ENCODE measurements at regions not wholly inside any gene's neighbourhood (a gene's known extent, or its start where the extent isn't known, plus 50 kb on each side); places are given as distances from the start of the nearest gene placed in this dataset.
"Not testable (repeated sequence)": the region's sequence is repeated elsewhere in the genome, so short reads cannot be mapped to it uniquely, and the experiment has no call there.

DNA sequence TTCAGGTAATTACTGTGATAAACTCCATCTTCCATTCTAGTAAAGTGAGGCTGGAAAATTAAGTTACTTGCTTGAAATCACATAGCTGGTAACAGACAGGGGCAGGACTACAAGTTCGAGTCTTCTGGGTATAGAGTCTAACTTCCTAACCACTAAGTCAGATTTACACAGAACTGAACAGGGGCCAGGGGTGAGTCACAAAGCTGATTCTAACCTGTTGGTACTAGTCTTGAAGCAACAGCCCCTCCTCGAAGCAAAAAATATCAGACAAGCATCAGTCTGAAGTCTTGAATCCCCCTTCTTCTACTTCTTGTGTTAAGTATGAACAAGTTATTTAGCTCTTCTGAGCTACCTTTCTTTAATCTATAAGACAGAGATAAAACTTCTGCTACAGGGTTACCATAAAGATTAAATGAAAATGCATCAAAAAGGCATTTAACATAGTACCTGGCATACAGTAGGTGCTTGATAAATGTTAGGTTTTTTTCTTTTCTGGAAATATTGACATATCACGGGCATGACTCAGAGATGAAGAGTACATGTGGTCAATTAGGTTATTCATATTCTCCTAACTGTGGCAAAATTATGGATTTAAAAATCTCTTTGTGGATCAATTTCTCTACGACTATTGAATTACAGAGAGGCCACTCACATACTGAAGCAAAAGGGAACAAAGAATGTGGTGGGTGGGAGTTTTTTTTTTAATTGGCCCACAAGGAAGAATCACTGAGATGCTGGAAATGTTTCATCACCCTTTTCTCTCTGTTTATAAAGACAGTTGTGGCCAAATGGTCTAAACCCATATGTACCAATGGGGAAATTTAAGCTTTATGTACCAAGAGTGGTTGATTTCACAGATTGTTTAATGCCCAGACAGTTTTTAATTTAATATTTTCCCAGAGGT is 266.9 kb upstream of the DYNLRB2 start:
- intact Hi-C loops (cut with DNase I) = no loop called here
- no peak for DNase-seq (ENCODE audit: low spot score)

DNA sequence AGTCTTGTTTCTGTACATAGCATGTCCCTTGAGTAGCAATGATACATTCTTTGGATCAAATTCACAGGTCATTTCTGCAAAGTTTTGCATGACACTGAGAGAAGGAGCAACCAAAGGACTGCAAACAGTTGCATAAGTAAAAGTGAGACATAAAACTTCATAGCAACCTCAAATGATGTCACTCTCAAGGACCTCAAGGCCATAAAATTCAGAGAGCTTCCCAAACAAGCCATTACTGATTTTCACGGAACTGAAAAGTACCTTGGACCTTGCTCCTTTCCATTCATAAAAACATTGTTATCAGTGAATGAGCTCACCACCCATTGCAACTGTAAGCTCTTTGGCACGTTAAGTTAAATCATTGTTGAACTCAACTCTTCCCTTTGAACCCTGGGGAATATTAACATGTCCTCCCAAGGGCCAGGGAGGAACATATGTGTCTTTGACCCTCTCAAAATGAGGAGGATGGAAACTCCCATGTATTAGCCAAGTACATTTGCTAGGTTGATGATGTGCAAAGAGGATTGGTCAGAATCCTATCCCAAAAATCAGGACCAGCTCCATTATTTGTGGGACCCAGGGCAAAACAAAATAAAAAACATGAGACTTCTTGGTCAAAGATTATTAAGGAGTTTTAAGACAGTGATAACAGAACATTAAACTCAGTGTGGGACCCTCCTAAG is 275.0 kb upstream of the DYNLRB2 start:
- intact Hi-C loops (cut with DNase I) = no loop called here
- no peak for DNase-seq (ENCODE audit: low spot score)

DNA sequence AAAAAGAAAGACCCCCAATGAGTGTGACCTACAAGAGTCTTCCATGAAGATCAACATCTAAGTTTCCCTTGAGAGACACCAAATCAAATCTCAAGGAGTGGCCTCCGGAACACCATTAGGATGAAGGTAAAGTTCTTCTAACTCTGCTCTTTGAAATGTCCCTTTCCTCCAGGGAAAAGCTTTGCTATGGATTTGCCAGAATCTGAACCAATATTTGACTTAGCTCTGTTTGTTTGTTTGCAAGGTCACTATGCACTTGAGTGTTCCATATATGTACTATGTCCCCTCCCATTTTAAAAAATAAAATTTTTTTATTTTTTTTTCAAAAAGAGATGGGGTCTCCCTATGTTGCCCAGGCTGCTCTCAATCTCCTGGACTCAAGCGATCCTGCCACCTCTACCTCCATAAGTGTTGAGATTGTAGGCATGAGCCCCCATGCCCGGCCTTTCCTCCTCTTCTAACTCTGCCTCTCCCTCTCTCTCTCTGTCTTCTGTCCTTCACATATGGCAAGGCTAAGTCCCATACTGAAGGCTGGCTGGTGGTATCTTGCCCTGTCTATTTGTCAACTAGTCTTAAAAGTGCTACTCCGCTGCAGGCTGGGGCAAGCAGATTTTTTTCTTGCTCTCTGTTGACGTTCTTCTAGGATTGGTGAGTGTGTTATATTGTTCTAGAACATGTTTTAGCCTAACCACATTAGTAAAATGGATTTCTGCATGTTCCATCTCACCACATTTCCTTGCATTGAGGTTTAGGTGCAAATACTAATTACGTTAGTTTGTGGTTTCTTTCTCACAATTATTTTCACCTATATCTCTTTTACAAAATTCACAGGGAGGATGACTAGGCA is 276.7 kb upstream of the DYNLRB2 start:
- DNase-seq (ENCODE audit: low spot score) = no peak
- intact Hi-C loops (cut with DNase I) = no loop called here

DNA sequence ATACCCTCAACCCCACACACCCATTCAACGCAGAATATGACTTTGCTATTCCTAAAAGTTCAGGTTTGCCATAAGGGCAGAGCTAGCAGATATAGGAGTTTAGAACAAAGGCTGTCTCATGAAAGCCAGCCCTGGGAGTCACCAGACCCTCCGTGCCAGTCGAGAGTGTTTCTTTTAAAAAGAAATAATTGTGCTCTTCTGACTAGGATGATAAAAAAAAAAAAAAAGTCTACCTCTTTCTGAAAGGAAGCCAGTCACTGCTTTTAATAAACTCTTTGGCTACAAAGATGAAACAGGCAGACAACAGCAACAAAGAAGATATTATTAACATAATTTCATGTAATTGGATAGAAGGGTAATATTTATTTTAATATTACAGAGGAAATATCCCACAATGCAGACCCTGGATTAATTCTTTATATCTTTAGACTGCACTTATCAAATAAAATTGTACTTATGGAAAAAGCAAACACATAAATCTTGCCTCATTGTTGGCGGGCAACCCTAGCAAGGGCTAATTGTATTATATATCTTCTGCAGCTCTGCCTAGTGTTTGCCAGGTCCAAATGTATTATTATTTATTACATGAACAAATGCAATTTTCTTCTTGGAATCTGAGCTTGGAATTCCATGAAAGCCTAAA is 277.5 kb upstream of the DYNLRB2 start:
- DNase-seq (ENCODE audit: low spot score) = no peak
- intact Hi-C loops (cut with DNase I) = no loop called here

DNA sequence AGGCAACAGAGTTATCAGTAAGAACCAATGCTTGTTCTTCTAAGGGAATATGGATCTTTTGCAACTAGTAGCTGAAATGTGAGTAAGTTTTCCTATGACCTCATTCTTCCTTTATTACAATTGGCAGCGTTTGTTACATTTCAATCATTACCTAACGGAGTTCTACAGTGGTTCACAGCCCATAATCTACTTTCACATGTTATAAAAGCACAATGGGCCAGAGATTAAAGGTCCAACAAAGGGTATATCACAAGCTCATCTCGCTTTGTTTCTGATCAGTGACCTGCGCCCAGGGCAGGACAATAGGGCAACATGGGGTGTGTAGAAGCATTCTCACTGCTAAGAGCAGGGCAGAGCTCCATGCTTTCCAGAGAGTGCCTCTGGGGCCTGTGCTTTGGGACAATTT is 279.9 kb upstream of the DYNLRB2 start:
- no peak for DNase-seq (ENCODE audit: low spot score)
- intact Hi-C loops (cut with DNase I) = no loop called here

DNA sequence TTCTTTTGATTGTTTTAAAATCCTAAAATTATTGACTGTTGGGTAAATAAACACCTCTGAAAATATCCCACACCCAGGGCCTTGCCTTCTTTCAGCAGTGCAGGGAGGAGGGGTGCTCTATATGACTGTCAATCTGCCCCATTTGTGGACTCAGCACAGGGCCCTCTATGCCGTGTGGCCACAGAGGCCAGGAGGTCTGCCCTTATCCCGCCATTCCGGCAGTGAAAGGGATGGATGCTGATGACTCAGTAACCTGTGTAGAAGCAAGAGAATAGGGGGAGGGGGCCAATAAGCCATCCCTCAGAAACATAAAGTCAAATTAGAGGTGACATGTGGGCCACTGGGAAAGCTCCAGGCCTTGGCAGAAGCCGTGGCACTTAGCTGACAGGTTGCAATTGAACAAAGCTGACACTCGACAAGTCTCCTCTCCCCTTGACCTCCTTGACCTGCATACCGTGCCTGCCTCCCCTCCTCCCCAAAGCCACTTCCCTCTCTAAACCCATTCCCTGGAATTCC is 281.4 kb upstream of the DYNLRB2 start:
- DNase-seq (ENCODE audit: low spot score) = no peak
- intact Hi-C loops (cut with DNase I) = no loop called here

DNA sequence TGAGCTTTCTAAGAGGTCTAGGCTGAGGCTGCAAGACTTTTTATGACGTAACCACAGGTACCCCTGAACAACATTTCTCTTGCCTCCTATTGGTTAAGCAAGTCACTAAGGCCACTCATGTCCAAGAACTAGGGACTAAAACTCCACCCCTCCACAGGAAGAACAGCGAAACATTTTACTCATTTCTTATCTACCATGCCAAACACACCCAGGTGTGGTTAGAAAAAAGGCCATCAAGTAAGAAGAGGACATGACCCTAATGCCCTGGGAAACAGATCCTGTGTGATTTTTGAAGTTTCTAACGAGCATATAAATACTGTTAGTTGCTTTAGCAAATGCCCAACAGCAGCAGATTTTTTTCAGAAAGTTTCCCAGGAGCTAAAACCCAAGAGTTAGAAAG is 282.4 kb upstream of the DYNLRB2 start:
- intact Hi-C loops (cut with DNase I) = no loop called here
- DNase-seq (ENCODE audit: low spot score) = no peak

DNA sequence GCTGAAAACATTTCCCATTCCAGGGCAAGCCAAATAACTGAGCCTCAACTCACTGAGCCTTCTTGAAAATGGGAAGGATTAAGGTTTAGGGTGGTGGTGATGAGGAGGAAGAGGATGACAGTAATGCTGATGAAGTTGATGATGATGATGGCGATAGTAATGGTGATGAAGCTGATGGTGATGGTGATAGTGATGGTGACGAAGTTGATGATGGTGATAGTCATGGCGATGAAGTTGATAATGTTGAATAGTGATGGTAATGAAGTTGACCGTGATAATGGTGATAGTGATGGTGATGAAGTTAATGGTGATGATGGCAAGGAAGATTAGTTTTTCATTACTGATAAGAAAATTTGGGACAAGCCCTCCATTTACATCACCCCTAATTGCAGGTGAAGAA is 285.8 kb upstream of the DYNLRB2 start:
- no peak for DNase-seq (ENCODE audit: low spot score)
- intact Hi-C loops (cut with DNase I) = no loop called here

DNA sequence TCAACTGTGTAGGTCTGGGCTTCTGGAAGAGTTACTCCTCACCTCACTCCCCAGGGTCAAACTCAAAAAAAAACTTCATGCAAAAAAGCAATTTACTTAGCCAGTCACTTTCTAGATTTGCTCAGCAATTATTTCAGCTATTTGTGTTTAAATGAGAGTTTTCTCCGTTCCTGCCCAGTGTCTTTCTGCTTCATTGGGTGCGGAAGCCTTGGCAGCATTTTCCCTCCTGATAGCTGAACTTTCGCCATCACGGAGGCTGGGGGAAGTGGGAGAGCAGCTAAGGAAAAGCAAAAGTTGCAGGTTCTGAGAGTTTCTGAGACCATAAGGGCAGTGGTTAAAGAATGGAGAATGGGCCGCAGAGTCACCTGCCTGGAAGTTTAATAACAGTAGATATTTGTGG is 287.1 kb upstream of the DYNLRB2 start:
- no peak for DNase-seq (ENCODE audit: low spot score)
- intact Hi-C loops (cut with DNase I) = no loop called here

DNA sequence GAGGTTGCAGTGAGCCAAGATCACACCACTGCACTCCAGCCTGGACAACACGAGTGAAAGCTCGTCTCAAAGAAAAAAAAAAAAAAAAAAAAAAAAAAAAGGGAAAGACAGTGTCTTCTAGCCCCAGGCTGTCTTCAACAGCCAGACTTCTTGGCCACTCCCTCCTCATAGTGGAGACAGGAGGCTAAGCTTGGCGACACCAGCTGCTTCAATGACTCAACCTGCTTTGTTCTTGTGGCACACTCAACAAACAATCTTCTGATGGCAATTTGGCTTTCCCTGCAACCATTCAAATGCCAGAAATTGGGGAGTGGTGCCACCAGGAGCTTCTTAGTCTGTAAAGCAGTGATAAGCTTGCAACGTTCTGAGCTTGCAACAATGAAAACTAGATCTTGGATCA is 290.4 kb upstream of the DYNLRB2 start:
- intact Hi-C loops (cut with DNase I) = no loop called here
- no peak for DNase-seq (ENCODE audit: low spot score)

DNA sequence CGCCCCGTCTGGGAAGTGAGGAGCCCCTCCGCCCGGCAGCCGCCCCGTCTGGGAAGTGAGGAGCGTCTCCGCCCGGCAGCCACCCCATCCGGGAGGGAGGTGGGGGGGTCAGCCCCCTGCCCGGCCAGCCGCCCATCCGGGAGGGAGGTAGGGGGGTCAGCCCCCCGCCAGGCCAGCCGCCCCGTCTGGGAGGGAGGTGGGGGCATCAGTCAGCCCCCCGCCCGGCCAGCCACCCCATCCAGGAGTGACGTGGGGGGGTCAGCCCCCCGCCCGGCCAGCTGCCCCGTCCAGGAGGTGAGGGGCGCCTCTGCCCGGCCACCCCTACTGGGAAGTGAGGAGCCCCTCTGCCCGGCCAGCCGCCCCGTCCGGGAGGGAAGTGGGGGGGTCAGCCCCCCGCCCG is 297.5 kb upstream of the DYNLRB2 start:
- DNase-seq (ENCODE audit: low spot score); intact Hi-C loops (cut with DNase I): not testable (repeated sequence)

DNA sequence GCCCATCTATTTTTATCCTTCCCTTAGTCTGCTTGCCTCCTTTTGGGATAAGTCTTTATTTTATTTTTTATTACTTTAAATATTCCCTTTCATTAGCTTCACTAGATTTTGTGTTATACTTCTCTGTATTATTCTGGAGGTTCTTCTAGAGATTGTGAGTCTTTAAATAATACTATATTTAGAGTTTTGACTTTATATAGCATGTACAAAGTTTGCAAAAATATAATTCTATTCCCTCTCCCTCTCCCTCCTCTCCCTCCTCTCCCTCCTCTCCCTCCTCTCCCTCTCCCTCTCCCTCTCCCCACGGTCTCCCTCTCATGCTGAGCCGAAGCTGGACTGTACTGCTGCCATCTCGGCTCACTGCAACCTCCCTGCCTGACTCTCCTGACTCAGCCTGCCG is 298.5 kb upstream of the DYNLRB2 start:
- DNase-seq (ENCODE audit: low spot score); intact Hi-C loops (cut with DNase I): not testable (repeated sequence)

DNA sequence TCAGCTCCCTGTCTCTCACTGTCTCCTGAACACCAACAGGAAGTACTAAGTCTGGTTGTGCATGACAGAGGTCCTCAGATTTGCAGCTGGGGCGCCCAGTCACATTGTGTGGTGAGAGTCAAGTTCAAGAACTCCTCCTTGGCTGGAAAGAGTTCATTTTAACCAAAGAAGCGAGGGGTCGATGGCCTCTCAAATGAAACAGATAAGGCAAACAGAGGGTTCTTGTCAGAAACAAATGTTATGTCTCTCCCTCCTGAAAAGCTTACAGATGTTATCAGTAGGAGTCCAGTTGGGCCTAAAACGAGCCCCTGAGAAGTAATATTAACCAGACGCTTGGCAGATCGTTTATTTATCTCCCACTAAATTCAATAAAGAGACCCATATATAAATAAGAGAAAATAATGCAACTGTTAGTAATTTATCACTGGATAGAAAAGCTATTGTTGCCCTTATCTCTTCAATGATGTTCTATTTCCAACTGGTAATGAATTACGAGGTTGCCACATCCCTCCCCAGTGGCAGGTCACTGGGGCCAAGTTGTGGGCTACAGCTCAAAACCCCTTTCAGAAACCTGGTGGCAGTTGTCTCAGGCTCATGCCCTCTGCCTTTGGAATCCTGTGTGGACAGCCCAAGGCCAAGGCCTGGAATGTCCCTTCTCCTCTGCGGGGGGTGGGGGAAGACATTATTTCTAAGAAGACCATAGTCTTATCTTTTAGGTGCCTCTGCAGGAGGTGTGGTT is 307.5 kb upstream of the DYNLRB2 start:
- intact Hi-C loops (cut with DNase I) = no loop called here
- no peak for DNase-seq (ENCODE audit: low spot score)

DNA sequence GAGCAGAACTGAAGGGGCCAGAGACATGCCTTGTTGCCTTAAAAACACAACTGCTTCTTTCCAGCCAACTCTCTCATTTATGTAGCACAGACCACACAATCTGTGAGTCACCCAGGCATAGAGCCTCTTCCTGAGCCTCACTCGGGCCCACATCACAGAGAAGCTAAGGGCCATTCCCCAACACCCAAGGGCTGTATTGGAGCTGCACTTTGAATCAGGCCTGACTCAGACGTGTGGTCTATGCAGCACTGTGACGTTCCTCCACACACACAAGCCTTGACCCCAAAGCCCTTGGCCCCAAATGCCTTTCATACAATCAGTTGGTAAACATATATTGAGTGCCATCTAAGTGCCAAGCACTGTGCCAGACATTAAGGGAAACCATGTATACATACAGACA is 308.9 kb upstream of the DYNLRB2 start:
- intact Hi-C loops (cut with DNase I) = no loop called here
- DNase-seq (ENCODE audit: low spot score) = no peak

DNA sequence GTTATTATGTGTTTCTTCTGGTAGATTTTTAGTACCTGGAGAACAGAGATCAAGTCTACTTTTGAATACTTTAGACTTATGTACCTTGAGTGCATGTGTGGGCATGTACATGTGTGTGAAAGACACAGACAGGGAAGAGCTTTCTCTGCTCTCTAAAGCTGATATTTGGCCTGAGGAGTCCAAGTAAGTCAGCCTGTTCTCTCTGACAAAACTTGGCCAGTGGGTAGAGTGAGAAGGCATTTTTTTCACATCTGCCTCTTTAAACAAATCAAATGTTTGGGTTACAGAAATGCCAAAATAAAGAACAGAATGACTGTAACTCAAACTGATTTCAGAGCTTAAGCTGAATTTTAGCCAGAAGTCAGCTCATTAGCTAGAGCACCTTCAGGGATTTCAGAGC is 309.7 kb upstream of the DYNLRB2 start:
- DNase-seq (ENCODE audit: low spot score) = no peak
- intact Hi-C loops (cut with DNase I) = no loop called here

DNA sequence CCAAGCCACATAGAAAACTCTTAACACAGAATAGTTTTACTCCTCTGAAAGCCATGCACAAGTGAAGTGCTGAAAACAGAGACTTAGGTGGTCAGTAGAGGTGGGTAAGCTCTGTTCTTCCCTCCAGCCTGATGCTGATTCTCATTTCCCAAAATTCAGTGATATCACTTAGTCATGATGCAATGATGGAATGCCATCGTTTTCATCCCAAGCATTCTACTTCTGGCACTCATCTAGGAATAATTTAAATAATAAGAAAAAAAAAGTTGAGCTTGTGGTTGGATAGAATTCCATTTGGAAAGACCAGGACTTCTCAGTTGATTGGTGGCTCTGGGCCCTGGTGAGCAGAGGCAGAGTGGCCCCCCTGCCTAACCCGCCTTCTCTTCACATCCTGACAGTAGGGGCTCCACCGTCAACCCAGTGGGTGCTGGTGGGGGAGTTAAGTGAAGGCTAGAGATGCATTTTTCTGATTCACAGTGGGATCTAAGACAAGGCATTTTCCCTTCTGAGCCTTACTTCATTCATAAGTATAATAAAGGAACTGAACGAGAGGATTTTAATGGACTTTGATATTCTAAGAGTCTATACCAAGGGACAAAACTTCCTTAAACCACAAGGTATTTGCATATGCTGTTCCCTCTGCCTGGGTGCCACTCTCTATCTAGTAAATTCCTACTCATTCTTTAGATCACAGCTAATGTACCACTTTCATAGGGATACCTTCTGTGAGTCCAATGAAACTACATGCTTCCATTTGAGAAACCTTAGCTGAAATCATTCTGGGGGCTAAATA is 310.3 kb upstream of the DYNLRB2 start:
- intact Hi-C loops (cut with DNase I) = no loop called here

DNA sequence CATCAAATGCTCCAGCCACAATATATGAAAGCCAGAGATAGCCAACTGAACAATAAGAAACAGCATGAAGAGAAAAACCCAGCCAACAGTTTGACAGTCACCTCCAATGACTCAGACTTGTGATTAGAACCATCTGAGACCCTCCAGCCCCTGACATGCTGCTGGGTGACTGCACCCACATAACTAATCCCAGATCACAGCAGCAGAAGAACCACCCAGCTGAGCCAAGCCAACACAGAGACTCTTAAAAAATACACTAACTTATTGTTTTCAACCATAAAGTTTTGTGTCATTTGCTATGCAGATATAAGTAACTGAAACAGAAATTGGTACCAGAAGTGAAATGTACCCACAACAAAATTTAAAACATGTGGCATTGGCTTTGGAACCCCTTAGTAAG is 314.3 kb upstream of the DYNLRB2 start:
- no peak for DNase-seq (ENCODE audit: low spot score)
- intact Hi-C loops (cut with DNase I) = no loop called here

More for the DNA sequence above, 310.3 kb upstream of the DYNLRB2 start:
- no peak for DNase-seq (ENCODE audit: low spot score)

DNA sequence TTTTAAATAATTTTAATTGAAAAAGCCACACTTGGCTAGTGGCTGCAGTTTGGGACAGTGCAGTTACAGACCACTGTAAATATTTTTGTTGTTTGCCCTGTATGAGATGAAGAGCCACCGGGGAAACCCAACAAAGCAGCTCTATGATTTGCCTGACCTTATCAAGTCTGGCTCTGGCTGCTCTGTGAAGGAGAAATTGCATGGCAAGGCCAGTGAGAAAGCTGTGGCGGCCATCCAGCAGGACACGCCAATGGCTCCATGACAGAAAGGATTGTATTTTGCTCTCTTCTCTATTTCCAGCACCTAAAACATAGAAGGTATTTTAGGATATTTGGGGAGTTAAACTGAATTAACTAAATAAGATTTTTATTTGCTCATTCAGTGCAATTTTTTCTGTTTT is 330.0 kb upstream of the DYNLRB2 start:
- intact Hi-C loops (cut with DNase I) = no loop called here
- DNase-seq (ENCODE audit: low spot score) = no peak

Measured in cardiac septum (tissue), 1 donor.